Inflammatory macrophage treated with lipopolysaccharide for 4 hours (primary cell): ENCODE measurements at regions not wholly inside any gene's neighbourhood (a gene's known extent, or its start where the extent isn't known, plus 50 kb on each side); places are given as distances from the start of the nearest gene placed in this dataset.
"Not testable (repeated sequence)": the region's sequence is repeated elsewhere in the genome, so short reads cannot be mapped to it uniquely, and the experiment has no call there.

Experiments
- DNase-seq: peaks from one replicate; pipeline ENCODE4 v3.0.0-alpha.2; 2020

GRCh38 chr3:106029954-106030626 lies 161.3 kb upstream of the CBLB start:
- DNase-seq = no peak

- DNase-seq = no peak
Observed at GRCh38 chr3:106030627-106030963, 161.8 kb upstream of the CBLB start.

DNA sequence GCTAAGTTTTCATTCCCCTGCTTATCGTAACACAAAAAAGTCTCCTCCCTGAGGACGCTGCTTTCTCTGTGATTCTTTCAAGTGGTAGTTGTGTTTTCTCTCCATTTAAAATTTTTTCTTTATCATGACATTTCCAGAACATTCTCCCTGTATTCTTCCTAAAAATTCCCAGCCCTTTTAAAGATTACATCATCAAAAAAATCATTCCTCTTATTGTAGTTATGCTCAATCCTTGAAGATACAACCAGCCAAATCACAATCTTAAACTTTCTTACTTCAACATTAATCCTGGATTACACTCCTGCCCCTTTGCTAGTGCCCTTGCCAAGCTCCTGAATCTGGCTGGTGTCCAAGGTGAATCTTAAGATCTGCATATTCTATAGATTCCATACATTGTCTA lies 163.7 kb upstream of the CBLB start:
- no peak for DNase-seq

DNA sequence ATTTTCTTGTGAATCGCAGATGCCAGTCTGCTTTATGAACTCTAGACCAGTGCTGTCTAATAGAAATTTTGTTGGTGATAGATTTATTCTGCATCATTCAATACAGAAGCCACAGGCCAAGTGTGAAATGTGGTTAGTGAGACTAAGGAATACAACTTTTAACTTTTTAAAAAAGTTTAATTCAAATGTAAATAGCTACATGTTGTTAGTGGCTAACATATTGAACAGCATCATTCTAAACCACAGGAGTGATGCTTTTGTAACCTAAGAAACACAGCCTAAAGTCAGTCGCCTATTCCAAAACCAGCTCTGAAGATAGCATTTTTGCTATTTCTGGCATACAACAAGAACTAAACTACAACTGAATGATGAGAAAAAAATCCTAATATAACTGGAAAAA lies 164.8 kb upstream of the CBLB start:
- DNase-seq = no peak

DNA sequence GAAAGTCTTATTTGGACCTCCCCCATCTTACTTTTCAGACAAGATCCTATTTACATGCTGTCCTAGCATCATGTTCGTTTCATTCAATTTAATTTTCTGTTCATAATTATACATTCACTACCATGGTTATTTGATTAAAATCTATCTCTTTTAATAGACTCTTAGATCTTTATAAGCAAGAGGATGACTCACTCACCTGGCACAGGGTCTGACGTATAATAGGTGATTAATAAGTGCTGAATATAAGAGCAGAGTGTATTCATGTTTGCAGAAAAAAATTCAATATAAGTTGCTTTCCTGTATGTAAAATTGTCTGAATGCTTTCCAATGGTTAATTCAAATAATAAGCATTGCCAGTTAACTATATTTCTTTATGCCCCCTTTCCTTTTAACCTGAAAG lies 165.5 kb upstream of the CBLB start:
- DNase-seq = no peak

- no peak for DNase-seq
Observed at GRCh38 chr3:106035619-106036018, 166.8 kb upstream of the CBLB start.

DNA sequence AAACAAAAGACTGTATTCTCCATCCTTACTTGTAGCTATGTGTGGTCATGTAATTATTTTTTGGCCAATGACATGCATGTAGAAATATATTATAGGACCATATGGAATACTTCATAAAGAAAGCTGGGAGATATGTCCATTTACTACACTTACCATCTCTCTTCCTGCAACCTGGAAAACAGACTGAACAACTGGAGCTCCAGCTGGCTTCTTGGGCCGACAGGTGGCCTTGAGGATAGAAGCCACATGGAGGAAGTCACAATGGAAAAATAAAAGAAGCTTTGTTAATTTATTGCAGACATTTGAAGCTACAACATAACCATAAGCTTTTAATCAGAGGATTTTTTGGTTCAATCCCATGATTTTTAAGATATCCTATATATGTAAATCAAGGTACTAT lies 167.9 kb upstream of the CBLB start:
- no peak for DNase-seq

GRCh38 chr3:106047221-106047620 lies 178.4 kb upstream of the CBLB start:
- no peak for DNase-seq

GRCh38 chr3:106048946-106049481 lies 180.2 kb upstream of the CBLB start:
- no peak for DNase-seq

GRCh38 chr3:106049821-106050220 lies 181.0 kb upstream of the CBLB start:
- DNase-seq = no peak

DNA sequence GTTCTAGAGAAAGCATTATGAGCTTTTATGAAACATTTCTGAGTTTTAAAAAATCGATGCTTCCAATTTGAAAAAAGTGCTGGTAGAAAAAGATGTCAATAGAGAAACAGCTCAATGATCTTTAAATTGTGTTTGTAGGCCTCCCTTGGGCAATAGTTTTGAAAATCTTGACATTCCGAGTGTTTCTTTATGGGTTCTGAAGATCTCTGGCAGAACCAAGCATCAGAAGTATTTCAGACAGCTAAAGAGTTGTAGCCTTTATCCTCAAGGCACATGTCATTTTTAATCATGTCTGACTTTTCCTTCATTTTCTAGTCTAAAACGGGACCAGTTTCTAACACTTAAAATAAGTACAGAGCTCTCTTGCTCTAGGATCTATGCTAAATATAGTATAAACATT lies 188.1 kb upstream of the CBLB start:
- DNase-seq = no peak

GRCh38 chr3:106058475-106058874 lies 189.7 kb upstream of the CBLB start:
- no peak for DNase-seq

DNA sequence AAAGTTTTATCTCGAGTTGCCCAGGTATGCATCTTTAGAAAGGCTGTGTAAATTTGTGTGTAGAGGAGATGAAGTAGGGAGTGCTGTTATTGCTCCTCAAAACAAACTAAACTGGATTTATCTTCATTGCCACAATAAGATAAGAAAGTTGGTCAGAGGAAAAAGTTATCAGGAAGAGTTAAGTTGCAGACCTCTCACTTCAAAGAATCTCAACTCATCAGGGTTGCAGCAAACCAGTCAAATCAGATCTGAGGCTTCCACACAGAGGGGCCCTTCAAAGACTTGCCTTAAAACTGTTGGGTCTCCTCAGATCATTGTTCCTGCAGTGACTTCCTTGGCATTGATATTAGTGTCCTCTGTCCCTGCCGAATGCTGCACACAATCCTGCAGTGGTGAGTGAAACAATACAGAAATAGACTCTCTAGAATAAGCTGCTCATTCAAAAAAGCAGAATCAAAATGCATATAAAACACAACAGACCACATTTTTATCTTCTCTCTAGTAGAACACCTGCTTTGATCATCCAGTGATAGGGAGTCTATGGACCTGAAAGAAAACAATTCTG lies 191.2 kb upstream of the CBLB start:
- DNase-seq = no peak

GRCh38 chr3:106063909-106064308 lies 195.1 kb upstream of the CBLB start:
- DNase-seq = no peak

DNA sequence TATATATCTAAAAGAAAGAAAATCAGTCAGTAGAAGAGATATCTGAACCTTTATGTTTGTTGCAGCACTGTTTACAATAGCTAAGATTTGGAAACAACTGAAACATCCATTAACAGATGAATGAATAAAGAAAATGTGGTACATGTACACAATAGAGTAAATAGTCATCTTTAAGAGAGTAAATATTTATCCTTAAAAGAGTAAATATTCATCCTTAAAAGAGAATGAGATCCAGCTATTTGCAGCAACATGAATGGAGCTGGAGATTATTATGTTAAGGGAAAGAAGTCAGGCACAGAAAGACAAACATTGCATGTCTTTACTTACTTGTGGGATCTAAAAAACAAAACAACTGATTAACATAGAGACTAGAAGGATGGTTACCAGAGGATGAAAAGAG lies 197.0 kb upstream of the CBLB start:
- DNase-seq = no peak

GRCh38 chr3:106067711-106068110 lies 198.9 kb upstream of the CBLB start:
- DNase-seq = no peak

GRCh38 chr3:106068381-106068780 lies 199.6 kb upstream of the CBLB start:
- no peak for DNase-seq

DNA sequence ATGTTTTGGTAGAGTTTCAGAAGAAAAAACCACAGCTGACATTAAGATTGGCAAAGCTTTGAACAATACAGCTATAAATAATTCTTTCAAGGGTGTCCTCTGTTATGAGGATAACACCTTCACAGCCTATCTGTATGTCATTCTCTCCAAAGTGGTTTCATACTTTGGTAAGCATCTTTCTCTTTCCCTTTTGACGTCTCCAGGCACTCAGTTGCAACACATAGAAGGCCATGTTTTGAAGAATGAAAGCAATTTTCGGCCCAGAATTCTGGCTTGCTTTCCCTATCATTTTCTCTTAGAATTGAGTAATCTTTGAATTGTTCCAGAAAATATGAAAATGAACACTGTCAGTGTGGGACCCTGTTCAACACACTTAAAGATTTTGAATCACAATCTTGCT lies 200.0 kb upstream of the CBLB start:
- DNase-seq = peak; percentile 23

DNA sequence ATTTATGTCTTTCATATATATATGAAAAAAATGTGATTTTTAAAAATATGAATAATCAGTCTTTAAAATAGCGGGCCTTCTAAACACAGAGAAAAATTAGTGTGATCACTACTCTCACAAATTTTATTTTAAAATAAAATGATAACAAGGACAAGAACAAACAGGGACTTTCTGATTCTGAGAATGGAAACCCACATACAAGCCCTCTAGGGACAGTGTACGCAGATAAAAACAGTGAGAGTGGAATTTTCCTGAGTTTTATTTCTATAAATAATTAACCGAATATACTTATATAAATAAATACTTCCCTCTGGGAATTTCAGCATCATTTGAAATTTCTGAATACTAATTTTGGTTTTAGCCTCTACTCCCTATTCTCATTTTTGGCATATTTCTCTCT lies 201.4 kb upstream of the CBLB start:
- DNase-seq = no peak

GRCh38 chr3:106071306-106071705 lies 202.5 kb upstream of the CBLB start:
- DNase-seq = no peak

- DNase-seq = not testable (repeated sequence)
Observed at GRCh38 chr3:106072596-106072995, 203.8 kb upstream of the CBLB start.

- DNase-seq = not testable (repeated sequence)
Observed at GRCh38 chr3:106073806-106074205, 205.0 kb upstream of the CBLB start.

- DNase-seq = not testable (repeated sequence)
Observed at GRCh38 chr3:106075731-106076130, 206.9 kb upstream of the CBLB start.

DNA sequence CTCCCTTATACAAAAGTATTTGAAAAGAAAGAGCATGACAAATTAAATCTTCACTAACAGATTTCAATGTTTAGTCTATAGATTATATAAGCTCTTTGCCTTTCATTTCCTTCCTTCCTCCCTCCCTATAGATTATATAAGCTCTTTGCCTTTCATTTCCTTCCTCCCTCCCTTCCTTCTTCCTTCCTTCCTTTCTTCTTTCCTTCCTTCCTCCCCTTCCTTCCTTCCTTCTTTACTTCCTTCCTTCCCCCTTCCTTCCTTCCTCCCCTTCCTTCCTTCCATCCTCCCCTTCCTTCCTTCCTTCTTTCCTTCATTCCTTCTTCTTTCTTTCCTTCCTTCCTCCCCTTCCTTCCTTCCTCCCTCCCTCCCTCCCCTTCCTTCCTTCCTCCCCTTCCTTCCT lies 209.8 kb upstream of the CBLB start:
- no peak for DNase-seq

GRCh38 chr3:106082616-106083015 lies 213.8 kb upstream of the CBLB start:
- no peak for DNase-seq
